Testis (tissue), 2 donors: ENCODE measurements at regions not wholly inside any gene's neighbourhood (a gene's known extent, or its start where the extent isn't known, plus 50 kb on each side); places are given as distances from the start of the nearest gene placed in this dataset.
A peak's percentile ranks its signal among the peaks of the same experiment; 100 is the strongest.

Experiments
- DNase-seq: peaks from one replicate; pipeline ENCODE4 v3.0.0-alpha.2; 2019
- H3K27ac ChIP-seq, 2 donors: fragments of 200-600 bp; sonication (generic); one replicate each; pipeline ENCODE4 v1.5.1; 2019
- H3K27me3 ChIP-seq: fragments of 200-600 bp; sonication (generic); one replicate; pipeline ENCODE4 v1.5.1; 2019
- H3K36me3 ChIP-seq: fragments of 200-600 bp; sonication (generic); one replicate; pipeline ENCODE4 v1.5.1; 2017; ENCODE audit warnings: low read depth; ENCODE audit errors: missing control alignments
- H3K4me1 ChIP-seq: fragments of 200-600 bp; sonication (generic); one replicate; pipeline ENCODE4 v1.5.1; 2019
- H3K4me3 ChIP-seq, 2 donors: fragments of 200-600 bp; sonication (generic); one replicate each; pipeline ENCODE4 v1.5.1; 2017 to 2019
- H3K9me3 ChIP-seq: fragments of 200-600 bp; sonication (generic); one replicate; pipeline ENCODE4 v1.5.1; 2017
- POLR2A ChIP-seq: fragments of 450-650 bp; IDR thresholded peaks from one replicate; pipeline ENCODE4 v1.6.1; 2017; ENCODE audit warnings: antibody characterized with exemption, mild to moderate bottlenecking, moderate library complexity
- WGBS, 2 donors: methylation state at CpG; one replicate each; pipeline ENCODE4 v1.1.5; 2018; 5-methylcytosine and 5-hydroxymethylcytosine counted together
- intact Hi-C: fragments of 100-400 bp; cut with DNase I; formaldehyde crosslinking; loops from one replicate; pipeline ENCODE4 v1.15.1; 2023; ENCODE audit warnings: low total_unique reads
- TF ChIP-seq, protein P1 (sequence below), 3 experiments: fragments of 450-650 bp in 2 of 3; fragments of 200-600 bp in 1 of 3; sonication (generic) in 1 of 3; IDR thresholded peaks; one replicate each; pipeline ENCODE4 v1.5.1; 2016 to 2019; ENCODE audit warnings: antibody characterized with exemption in 3 of 3, mild to moderate bottlenecking in 2 of 3, moderate library complexity in 1 of 3

DNA sequence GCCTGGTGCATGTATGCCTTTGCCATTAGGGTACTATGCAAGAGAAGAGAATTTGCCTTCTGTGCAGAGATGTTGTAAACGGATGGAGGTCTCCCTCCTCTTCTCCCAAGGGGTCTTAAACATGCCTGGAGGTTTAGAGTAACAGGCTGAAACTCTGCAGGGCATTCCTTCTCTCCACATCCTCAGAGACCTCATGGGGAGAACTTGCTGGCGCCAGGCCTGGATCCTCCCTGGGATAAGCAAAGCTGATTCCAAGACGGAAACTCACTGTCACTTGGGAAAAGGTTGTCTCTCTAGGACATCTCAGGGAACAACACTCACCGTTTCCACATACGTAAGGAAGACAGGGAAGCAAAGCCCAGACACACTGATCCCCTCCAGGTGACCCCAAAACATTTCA, 76.9 kb upstream of the GPM6B start:
- no peak for TF ChIP-seq POLR2A
- TF ChIP-seq, protein P1, sequence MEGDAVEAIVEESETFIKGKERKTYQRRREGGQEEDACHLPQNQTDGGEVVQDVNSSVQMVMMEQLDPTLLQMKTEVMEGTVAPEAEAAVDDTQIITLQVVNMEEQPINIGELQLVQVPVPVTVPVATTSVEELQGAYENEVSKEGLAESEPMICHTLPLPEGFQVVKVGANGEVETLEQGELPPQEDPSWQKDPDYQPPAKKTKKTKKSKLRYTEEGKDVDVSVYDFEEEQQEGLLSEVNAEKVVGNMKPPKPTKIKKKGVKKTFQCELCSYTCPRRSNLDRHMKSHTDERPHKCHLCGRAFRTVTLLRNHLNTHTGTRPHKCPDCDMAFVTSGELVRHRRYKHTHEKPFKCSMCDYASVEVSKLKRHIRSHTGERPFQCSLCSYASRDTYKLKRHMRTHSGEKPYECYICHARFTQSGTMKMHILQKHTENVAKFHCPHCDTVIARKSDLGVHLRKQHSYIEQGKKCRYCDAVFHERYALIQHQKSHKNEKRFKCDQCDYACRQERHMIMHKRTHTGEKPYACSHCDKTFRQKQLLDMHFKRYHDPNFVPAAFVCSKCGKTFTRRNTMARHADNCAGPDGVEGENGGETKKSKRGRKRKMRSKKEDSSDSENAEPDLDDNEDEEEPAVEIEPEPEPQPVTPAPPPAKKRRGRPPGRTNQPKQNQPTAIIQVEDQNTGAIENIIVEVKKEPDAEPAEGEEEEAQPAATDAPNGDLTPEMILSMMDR (IDR thresholded peaks at IDR 0.05) = no peak
- Histone ChIP-seq H3K4me3 (no peak overlapping the region), H3K9me3 (no peaks in the 10 kb centered on the region), H3K36me3 (no peaks in the 10 kb centered on the region), H3K27me3 (no peaks in the 10 kb centered on the region), H3K27ac (no peak overlapping the region), H3K4me1 (peaks cover 3% of the 10 kb centered on the region)
- 58% methylated on average over 5 of the region's 5 CpGs; no CpG with 5 or more reads in 1 of the 2 donors for WGBS, 2 donors
- DNase-seq = peak; percentile 15
- intact Hi-C loops = no loop called here

DNA sequence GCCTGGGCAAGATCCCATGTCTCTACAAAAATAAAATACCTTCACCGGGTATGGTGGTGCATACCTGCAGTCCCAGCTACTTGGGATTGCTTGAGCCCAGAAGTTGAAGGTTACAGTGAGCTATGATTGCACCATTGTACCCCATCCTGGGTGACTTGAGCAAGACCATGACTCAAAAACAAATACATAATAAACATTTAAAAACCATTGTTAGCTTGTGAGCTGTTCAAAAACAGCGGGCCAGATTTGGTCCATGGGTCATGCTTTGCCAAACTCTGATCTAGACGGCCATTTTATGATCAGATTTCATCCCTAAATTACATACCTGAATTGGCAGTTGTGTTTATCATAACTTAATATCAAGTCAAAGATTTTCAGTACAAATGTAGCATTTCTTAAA, 76.0 kb upstream of the GPM6B start:
- DNase-seq = no peak
- Histone ChIP-seq H3K27ac (no peak overlapping the region), H3K36me3 (no peaks in the 10 kb centered on the region), H3K27me3 (no peaks in the 10 kb centered on the region), H3K4me3 (no peak overlapping the region), H3K9me3 (no peaks in the 10 kb centered on the region), H3K4me1 (peaks cover 3% of the 10 kb centered on the region)
- intact Hi-C loops = no loop called here
- WGBS, 2 donors = 94 to 96% methylated on average over 3 of the region's 3 CpGs
- no peak for TF ChIP-seq POLR2A
- TF ChIP-seq, protein P1 (IDR thresholded peaks at IDR 0.05) = no peak

DNA sequence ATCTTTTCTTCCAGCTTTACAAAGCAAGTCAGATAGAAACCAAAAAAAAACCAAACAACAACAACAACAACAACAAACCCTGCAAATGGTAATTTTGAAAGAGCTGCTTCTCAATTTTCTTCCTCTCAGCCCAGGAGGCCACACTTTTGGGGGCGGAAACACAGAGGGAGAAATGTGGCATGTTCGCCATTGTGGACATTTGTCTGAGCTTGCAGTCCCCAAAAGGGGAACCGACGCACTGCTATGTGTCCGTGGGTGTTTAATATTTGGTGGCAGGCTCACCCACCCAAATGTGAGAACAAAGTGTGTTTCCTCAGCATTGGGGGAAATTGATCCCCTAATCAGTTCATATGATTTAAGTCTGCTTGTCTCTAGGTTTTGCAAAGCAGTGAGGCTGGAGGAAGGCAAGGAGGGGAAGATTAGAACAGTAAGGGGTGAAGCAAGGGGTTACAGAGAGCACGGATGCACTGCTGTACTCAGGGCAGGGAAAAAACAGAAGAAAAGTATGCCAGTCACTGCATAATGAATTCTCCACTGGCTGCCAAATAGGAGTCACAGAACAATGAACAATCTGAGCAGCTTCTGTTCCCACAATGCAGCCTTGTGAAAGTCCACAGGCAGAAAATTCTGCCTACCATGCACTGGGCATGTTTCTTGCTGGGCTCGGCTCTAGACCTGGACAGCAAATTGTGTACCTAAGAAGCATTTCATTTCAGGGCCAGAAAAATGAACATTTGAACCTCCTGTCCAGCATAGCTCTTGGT, 74.7 kb upstream of the GPM6B start:
- 68 to 70% methylated on average over 7 of the region's 7 CpGs for WGBS, 2 donors
- Histone ChIP-seq H3K27ac (no peak overlapping the region), H3K4me1 (peaks cover 3% of the 10 kb centered on the region), H3K4me3 (no peak overlapping the region), H3K27me3 (no peaks in the 10 kb centered on the region), H3K9me3 (no peaks in the 10 kb centered on the region), H3K36me3 (no peaks in the 10 kb centered on the region)
- peak; percentile 14 for DNase-seq
- TF ChIP-seq, protein P1 (IDR thresholded peaks at IDR 0.05) = no peak
- TF ChIP-seq POLR2A = no peak
- intact Hi-C loops = no loop called here

DNA sequence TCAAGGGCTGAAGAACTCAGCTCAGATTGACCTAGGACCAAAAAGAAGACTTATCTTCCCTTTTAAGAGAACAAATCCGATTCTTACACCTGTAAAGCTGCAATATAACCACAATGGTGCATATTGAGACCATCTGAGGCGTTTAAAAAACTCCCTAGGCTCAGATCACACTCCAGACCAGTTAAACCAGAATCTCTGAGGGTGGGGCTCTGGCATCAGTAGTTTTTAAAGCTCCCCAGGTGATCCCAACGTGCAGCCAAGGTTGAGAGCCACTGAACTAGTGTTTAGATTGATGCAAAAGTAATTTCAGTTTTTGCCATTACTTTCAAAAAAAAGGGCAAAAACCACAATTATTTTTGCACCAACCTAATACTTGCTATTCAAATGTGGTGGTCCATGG, 73.9 kb upstream of the GPM6B start:
- no peaks in the 10 kb centered on the region for H3K9me3 ChIP-seq
- intact Hi-C loops = no loop called here

More for the DNA sequence above, 73.9 kb upstream of the GPM6B start:
- Histone ChIP-seq H3K4me1 (peaks cover 3% of the 10 kb centered on the region), H3K36me3 (no peaks in the 10 kb centered on the region), H3K4me3 (no peak overlapping the region), H3K27ac (no peak overlapping the region), H3K27me3 (no peaks in the 10 kb centered on the region)
- 87 to 100% methylated on average over 2 to 3 of the region's 3 CpGs for WGBS, 2 donors
- no peak for DNase-seq
- TF ChIP-seq POLR2A = no peak
- TF ChIP-seq, protein P1 (IDR thresholded peaks at IDR 0.05) = no peak
